ENCODE measurements at regions not wholly inside any gene's neighbourhood (a gene's known extent, or its start where the extent isn't known, plus 50 kb on each side); places are given as distances from the start of the nearest gene placed in this dataset.
"Not testable (repeated sequence)": the region's sequence is repeated elsewhere in the genome, so short reads cannot be mapped to it uniquely, and the experiment has no call there.

DNA sequence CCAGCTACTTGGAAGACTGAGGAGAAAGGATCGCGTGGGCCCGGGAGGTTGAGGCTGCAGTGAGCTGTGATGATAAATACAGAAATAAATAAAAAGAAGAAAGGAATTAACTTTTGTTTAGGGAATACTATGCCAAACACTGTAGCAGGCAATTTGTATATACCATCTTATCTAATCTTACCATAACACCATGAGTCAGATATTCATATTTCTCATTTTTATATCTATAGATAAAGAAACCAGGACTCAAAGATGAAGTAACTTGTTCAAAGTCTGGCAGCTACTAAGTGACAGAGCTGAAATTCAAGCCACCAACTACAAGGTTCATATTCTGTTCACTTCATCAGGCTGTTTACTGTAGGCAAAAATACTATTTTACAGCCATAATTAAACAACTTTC lies 119.2 kb upstream of the SLC39A10 start:
- no peak for DNase-seq (ENCODE audit: low spot score)

DNA sequence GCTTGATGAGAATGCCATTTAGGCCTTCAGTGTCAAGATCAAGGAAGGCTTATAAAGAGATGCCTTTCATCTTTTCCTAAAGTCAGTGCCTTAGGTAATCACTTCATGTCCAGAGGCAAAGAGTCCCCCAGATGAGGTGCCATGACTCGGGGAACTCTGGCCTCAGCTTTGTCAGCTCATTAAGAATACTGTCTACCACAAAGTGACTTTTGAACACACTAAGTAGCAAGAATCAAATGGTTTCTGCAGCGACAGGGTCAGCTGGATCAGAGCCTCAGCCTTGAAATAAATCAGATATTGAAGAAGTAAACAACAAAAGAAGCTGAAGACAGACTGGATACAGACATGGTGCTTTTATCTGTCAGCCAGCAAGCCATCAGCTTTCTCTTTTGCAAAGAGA lies 120.1 kb upstream of the SLC39A10 start:
- no peak for DNase-seq (ENCODE audit: low spot score)

DNA sequence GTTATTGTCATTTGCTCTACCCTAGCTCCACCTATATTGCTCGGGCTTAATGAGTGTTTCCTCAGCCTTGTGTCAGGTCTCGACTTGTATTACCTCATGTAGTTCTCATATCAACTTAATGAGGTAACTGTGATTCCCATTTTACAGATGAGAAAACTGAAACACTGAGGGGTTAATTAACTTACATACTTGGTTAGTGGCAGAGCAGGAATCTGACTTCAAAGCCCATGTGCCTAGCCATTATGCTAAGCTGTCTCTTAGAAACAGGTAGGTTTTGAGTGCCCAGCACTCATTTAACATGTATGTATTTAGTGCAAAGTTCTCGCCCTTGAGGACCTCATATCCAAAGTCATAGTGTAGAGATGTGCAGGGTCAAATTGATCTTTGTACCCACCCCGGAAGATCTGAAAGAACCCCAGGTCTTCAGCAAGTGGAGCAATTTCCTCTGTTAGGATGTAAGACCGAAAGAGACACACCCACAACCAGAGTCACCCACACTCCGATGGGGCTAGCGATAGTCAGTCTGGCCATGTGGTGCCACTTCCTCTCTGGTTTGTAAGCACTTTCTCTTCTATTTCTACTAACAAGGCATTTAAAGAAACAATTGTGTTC lies 121.0 kb upstream of the SLC39A10 start:
- no peak for DNase-seq (ENCODE audit: low spot score)

DNA sequence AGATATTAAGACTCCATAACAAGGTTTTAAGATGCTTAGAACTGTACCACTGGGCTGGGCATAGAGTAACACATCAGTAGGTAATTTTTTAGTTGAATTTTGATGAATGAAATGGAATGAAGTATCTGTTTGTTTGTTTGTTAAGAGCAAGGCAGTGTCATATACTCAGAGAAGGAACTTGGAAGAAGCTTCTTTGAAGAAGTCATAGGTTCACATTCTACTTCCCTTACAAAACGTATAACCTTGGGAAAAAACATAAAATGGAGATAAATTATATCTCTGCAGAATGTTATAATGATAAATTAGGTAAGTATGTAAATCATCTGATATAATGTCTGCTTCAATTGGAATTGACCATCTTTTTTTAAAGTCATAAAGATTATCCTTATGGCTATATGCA lies 122.1 kb upstream of the SLC39A10 start:
- DNase-seq (ENCODE audit: low spot score), result no peak

DNA sequence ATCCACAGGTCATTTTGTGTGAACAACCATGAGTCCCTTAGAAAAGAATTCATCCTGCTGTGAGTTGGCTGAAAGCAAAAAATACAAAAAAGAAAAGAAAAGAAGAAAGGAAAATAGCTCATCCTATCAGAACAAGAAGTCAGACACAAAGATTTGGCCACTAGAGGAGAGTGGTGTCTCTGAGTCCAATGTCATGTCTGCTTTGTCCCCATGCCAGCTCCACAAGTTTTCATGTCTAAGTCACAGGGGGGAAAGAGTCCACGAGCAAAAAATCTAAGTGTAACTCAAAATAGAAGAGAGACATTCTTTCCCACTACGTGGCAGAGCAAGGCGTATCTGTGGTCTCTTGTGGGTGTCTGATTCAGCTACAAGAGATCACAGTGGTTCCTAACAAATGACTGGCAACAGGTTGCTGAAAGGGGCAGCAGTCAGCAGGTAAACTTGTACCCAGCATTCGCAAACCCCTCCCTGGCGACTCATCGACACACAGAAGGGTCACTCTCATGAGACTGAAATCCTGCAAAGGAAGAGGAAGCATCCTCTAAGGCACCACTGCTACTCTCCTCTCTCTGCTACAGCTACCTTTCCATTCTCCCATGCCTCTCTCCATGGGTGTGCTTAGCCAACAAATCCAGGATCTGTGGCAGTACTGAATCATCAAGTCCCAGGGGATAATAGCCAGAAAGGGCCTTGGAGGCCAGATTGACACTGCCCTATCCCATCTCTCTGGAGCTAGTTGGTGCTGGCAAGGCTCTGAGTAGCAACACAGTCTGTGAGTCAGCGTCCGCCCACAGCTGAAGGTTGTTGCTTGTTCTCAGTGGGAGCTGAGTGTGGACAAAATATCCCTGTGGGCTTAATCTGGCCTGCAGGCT lies 123.0 kb upstream of the SLC39A10 start:
- peak; percentile 35 for DNase-seq (ENCODE audit: low spot score)

DNA sequence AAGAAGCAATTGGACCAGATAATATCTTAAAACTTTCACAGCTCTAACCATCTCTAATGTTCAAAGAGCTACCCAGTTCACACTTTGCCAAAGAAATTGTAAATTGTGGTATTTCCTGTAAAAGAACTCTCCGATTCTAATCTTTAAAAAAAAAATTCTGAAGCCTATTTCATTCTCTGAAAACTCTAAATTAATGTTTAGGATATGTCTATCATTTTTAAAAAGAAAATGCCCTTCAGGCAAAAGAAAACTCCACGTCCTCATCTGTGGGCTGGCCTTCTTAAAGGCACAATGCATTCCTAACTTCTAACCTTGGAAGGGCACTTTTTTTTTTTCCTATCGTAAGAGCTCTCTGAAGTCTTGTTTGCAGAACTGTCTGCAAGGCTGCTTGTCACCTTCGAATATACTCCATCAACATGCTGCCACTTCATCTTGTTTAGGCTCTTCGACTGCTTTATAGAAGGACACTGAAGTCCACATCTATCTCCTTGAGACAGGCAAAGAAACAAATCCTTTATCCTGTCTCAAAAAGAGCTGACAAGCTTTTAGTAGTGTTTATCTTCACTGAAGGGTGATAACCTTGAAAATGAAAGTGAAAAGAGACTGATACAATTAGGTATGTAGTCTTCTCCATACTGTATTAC lies 124.3 kb upstream of the SLC39A10 start:
- peak; percentile 15 for DNase-seq (ENCODE audit: low spot score)

DNA sequence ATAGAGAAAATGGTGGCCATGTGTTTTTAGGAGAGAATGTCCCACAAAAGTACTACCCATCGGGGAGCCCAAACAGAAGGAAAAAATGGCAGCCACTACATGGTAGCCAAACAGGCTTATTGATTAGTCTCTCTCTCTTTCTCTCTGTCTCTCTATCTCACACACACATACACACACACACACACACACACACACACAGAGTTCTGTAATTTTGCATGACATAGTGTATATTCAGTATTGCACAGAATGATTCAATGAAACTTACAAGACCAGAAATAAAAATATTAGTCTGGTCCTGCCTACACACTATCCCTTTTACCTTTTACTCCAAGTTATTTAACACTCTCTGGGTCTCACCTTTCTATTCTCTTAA lies 124.8 kb upstream of the SLC39A10 start:
- DNase-seq (ENCODE audit: low spot score), result no peak

DNA sequence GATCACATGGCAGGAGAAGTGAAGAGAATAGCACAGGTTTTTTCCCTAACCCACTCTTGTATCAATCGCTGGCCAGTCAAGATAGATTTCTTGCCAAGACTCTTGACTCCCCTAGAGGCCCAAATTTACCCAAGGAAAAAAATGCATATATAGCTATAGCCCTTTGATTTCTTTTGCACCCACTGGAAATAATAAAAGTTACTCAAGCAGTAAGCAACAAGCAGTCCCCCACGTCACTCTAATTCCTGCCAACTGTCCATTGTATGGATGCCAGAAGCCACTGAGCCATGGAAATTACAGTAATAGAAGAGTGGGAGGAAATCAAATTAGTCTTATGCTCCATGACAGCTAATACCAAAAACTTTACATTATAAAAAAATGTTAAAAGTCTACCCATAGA lies 125.3 kb upstream of the SLC39A10 start:
- no peak for DNase-seq (ENCODE audit: low spot score)

DNA sequence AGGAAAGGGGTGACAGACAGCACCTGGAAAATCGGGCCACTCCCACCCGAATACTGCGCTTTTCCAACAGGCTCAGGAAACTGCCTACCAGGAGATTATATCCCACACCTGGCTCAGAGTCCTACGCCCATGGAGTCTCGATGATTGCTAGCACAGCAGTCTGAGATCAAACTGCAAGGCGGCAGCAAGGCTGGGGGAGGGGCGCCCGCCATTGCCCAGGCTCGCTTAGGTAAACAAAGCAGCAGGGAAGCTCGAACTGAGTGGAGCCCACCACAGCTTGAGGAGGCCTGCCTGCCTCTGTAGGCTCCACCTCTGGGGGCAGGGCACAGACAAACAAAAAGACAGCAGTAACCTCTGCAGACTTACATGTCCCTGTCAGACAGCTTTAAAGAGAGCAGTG lies 133.8 kb upstream of the SLC39A10 start:
- not testable (repeated sequence) for DNase-seq (ENCODE audit: low spot score)

DNA sequence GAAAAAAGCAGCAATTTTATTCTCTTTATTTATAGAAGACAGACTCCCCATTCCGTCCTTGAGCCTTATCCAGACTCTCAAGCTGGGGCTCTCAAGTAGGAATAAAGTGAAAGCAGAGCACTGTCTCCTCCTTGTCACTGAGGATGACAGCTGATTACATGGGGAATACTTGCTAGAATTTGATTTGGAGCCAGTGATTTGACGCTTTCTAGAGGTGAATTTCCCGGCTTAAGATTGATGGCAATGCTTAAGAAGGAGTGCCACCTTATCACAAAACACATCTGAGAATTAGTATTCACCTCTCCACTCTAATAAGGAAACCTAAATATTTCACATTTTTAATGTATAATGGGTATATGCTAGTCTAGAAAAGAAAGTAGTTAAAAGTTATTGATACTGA lies 135.4 kb upstream of the SLC39A10 start:
- DNase-seq (ENCODE audit: low spot score), result no peak

DNA sequence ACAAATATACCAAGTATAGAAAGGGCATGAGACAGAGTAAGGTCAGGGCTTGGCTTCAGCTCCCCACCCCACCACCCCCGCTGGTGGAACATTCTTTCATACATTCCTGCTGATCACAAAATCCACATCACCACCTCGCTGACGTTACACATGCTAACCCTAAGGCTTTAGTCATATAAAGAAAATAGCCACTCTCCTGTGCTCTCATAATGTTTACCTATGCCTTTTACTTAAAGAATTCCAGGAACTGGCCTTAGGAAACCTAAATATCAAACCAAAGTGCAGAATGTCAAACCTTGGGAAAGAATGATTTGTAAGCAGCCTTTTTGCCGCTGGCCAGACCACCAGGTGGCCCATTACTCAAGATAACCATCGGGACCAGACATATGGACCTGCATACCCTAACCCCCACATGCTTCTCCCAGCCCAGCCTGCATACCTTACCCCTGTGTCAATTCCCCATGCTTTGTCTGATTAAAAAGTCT lies 136.3 kb upstream of the SLC39A10 start:
- DNase-seq (ENCODE audit: low spot score), result no peak

DNA sequence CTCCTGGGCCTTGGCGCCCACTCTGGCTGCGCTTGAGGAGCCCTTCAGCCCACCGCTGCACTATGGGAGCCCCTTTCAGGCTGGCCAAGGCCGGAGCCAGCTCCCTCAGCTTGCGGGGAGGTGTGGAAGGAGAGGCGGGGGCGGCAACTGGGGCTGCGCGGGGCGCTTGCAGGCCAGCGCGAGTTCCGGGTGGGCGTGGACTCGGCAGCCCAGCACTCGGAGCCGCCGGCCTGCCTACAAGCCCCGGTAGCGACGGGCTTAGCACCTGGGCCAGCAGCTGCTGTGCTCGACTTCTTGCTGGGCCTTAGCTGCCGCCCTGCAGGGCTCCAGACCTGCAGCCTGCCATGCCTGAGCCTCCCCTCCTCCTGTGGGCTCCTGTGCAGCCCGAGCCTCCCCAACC lies 141.5 kb upstream of the SLC39A10 start:
- DNase-seq (ENCODE audit: low spot score), result no peak

DNA sequence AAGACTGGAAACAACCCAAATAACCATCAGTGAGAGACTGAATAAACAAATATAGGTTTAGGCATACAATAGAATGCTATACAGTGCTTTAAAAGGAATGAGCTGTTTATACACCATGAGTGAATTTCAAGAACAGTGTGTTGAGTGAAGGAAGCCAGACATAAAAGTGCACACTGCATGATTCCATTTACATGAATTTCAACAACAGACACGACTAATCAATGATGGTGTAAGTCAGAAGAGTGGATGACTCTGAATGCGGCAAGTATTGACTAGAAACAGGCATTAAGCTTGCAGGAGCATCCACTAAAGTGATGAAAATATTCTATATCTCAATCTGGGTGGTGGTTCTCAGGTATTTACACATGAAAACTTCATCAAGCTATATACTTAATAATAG lies 142.7 kb upstream of the SLC39A10 start:
- DNase-seq (ENCODE audit: low spot score), result no peak

DNA sequence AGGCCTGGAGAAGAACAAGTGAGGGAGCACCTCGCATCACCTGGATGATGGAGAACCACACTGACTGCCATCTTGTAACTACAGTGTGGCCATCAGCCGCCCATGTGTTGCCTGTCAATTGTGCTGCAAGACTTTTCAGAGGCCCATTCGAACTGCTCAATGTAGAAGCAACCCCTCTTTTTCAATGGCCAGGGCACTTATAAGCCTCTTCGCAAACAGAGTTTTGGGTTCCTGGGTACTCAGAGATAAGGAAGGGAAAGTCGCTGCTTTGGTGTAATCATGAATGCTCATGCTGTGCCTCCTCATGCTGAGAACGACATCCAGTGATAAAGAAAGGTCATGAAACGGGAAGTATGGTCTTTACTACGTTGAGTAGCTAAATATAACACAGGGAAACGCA lies 143.9 kb upstream of the SLC39A10 start:
- DNase-seq (ENCODE audit: low spot score), result no peak

DNA sequence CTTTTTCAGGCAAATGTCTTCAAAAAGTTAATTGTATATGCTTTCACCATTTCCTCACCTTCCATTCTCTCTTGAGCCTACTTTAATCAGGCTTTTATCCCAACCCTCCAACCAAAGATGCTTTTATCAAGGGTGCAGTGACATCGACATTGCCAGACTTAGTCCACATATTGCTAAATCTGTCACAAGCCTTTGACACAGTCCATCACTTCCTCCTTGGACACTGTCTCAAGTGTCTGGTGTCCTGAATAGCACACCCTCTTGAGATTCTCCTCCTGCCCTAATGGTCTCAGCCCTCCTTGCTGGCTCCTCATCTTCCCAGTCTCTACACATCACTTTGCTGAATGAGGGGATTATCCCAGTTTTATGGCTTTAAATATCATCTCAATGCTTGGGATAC lies 147.5 kb upstream of the SLC39A10 start:
- DNase-seq (ENCODE audit: low spot score), result no peak

DNA sequence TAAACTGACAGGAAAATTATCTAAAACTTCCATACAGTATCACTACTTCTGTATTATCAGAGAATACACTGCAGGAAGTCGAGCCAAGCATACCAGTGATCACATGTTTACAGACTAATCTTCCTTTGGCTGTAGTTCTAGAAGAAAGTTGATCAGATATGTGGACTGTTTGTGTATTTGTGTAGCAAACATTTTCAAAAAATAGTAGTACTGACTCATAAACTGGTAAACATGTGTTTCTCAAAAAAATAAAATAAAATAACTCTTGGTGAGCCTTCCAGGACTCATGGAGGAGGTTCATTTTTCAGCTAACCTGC lies 148.9 kb upstream of the SLC39A10 start:
- DNase-seq (ENCODE audit: low spot score), result no peak

DNA sequence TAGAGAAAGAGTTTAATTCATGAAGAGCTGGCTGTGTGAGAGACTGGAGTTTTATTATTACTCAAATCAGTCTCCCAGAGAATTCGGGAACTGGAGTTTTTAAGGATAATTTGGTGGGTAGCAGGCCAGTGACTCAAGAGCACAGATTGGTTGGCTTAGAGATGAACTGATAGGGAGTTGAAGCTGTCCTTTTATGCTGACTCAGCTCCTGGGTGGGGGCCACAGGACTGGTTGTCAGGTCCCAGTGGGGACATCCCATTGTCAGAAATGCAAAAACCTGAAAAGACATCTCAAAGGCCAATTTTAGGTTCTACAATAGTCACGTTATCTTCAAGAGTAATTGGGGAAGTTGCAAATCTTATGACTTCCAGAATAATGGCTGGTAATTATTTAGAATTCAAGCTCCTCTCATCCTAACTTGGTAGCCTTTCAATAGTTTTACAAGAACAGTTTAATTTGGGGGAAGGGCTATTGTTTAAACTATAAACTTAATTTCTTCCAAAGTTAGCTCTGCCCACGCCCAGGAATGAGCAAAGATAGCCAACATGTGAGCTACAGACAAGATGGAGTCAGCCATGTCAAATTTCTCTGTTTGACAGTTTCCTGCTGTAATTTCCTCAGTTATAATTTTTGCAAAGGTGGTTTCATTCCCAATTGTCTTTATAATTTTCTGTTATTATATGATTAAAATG lies 149.4 kb upstream of the SLC39A10 start:
- DNase-seq (ENCODE audit: low spot score), result no peak

DNA sequence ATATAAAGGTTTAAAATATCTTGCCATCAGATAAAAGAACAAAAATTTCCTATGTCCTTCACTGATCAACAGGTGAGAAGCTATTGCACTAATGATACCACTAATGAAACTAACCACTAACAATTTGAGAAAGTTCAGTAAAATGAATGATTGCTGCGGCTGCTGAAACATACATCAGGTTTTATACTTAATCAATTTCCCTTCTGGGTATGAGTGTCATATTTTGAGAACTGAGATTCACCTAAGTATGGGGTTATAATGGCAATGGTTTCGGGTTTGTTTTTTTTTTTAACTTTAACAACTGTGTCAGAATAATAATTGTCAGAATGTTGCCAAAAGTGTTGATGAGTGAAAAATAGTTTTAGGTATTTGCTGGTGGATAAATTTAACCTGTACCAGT lies 151.3 kb upstream of the SLC39A10 start:
- DNase-seq (ENCODE audit: low spot score), result no peak

DNA sequence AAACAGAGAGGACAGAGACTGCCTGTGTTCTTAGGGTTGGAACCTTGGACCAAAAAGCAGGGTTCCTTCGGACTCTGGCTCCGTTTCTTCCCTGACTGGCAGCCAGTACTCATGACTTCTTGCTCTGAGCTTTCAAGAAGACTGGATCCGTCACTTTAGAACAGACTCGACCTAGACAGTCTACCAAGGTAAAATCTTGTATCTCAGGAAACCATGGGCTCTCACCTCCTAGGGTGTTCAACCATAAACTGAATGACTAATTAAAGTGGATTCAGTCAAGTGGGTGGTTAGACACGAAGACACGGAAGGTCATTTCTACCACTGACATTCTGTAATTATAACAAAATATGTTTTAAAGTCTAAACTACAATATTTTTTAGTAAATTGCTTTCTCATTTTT lies 153.8 kb upstream of the SLC39A10 start:
- no peak for DNase-seq (ENCODE audit: low spot score)

DNA sequence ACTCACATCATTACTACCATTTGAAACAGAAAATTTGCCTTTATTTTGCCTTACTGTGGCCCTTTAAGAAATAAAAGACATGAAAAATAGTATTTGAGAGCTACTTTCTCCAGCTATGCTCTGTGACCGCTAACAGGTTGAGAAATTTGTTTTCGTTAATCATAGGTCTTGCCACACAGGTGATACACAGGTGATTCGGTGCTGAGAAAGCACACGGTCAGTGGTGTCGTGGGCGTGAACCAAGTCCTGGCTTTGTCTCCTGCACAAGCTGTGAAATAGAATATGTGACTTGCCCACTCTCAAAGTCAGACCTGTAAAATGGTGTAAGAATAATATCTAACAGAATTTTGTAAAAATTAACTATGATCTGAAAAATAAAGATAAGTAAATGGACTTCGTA lies 155.3 kb upstream of the SLC39A10 start:
- DNase-seq (ENCODE audit: low spot score), result no peak

DNA sequence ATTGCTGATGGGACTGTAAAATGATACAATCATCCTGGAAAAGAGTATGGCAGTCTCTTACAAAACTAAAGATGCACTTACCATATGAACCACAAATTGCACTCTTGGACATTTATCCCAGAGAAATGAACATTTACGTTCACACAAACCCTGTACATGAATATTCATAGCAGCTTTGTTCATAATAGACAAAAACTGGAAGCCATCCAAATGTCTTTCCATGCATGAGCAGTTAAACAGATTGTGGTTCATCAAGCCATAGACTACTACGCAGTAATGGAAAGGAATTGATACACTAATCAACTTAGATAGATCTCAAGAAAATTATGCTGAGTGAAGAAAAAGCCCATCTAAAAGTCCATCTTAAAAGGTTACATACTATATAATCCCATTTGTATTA lies 156.1 kb upstream of the SLC39A10 start:
- no peak for DNase-seq (ENCODE audit: low spot score)

DNA sequence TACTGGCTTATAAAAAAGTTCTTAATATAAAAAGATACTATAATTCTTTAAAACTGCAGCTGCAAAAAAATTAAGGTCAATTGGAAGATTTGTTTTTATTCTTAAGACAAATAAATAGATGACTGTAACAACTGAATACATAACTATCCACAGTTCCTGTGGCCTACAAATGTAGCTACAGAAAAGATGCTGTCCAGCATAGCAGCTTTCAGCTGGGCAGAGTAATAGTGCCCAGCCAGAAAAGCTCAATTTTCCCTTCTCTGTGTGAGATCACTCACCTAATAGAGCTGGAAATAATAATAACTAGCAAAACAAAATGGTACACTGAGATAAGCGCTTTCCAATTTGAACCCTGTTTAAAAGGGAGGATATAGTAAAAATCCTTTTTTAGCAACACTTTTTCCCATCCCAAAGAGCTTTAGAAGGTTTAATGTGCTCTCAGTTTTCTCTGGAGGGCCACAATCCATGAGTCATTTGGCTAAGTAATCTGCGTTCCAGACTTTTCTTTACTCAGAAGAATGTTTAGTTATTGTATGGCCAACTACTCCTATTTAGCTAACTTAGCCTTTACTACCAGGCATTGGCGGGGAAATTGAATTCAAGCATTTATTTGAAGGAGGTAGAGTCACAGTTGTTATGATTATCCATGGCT lies 158.1 kb upstream of the SLC39A10 start:
- no peak for DNase-seq (ENCODE audit: low spot score)
